Gastroesophageal sphincter (tissue), 3 donors: ENCODE measurements at regions not wholly inside any gene's neighbourhood (a gene's known extent, or its start where the extent isn't known, plus 50 kb on each side); places are given as distances from the start of the nearest gene placed in this dataset.

Source experiments
- EP300 ChIP-seq: sonication (generic); formaldehyde crosslinking; IDR thresholded peaks from one replicate; pipeline ENCODE4 v1.6.1; 2017; ENCODE audit warnings: antibody characterized with exemption, mild to moderate bottlenecking
- POLR2A ChIP-seq, 2 donors: fragments of 450-650 bp; IDR thresholded peaks; one replicate each; pipeline ENCODE4 v1.6.1; 2017; ENCODE audit warnings: antibody characterized with exemption in 2 of 2, mild to moderate bottlenecking in 2 of 2, moderate library complexity in 1 of 2
- POLR2AphosphoS5 ChIP-seq: sonication (generic); formaldehyde crosslinking; IDR thresholded peaks from one replicate; pipeline ENCODE4 v1.6.1; 2017; ENCODE audit warnings: antibody characterized with exemption
- TF ChIP-seq, protein P1 (sequence below), 4 experiments: fragments of 200-600 bp in 2 of 4; fragments of 450-650 bp in 2 of 4; sonication (generic) in 1 of 4; IDR thresholded peaks; one replicate each; pipeline ENCODE4 v1.5.1; 2017 to 2019; ENCODE audit warnings: antibody characterized with exemption in 4 of 4, mild to moderate bottlenecking in 2 of 4, moderate library complexity in 2 of 4

DNA sequence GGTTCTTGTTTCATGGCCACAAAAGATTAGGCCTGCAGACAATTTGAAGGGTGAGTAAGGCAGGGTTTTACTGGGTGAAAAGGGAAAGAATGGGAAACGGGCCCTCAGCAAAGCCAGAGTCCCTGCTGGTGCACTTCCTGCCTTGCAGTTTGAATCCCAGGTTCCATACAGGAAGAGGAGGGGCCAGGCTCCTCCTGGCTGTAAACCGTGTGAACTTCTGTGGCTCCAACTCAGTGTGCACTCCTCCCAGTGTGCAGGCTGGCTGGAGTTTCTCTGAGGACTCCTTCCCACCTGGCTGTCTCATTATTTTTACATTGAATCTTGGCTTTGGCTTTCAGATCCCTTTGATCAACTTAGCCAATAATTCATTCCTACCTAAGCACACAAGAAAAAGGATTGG is 367.1 kb upstream of the KLF4 start:
- TF ChIP-seq, protein P1, sequence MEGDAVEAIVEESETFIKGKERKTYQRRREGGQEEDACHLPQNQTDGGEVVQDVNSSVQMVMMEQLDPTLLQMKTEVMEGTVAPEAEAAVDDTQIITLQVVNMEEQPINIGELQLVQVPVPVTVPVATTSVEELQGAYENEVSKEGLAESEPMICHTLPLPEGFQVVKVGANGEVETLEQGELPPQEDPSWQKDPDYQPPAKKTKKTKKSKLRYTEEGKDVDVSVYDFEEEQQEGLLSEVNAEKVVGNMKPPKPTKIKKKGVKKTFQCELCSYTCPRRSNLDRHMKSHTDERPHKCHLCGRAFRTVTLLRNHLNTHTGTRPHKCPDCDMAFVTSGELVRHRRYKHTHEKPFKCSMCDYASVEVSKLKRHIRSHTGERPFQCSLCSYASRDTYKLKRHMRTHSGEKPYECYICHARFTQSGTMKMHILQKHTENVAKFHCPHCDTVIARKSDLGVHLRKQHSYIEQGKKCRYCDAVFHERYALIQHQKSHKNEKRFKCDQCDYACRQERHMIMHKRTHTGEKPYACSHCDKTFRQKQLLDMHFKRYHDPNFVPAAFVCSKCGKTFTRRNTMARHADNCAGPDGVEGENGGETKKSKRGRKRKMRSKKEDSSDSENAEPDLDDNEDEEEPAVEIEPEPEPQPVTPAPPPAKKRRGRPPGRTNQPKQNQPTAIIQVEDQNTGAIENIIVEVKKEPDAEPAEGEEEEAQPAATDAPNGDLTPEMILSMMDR (IDR thresholded peaks at IDR 0.05), result no peak
- TF ChIP-seq POLR2A (IDR thresholded peaks at IDR 0.05), result no peak
- TF ChIP-seq EP300, result no peak
- no peak for TF ChIP-seq POLR2AphosphoS5
